ENCODE measurements at regions not wholly inside any gene's neighbourhood (a gene's known extent, or its start where the extent isn't known, plus 50 kb on each side); places are given as distances from the start of the nearest gene placed in this dataset.
"Not testable (repeated sequence)": the region's sequence is repeated elsewhere in the genome, so short reads cannot be mapped to it uniquely, and the experiment has no call there.

GRCh38 chr6:137311940-137312339, 92.8 kb upstream of the IFNGR1 start:
- H3K27me3 Mint-ChIP-seq = no peaks in the 10 kb centered on the region
- peaks cover 5% of the 10 kb centered on the region for H3K4me1 Mint-ChIP-seq
- no peak overlapping the region for H3K27ac Mint-ChIP-seq
- H3K4me3 Mint-ChIP-seq = no peak overlapping the region
- no peaks in the 10 kb centered on the region for H3K9me3 Mint-ChIP-seq
- H3K36me3 Mint-ChIP-seq = no peaks in the 10 kb centered on the region

DNA sequence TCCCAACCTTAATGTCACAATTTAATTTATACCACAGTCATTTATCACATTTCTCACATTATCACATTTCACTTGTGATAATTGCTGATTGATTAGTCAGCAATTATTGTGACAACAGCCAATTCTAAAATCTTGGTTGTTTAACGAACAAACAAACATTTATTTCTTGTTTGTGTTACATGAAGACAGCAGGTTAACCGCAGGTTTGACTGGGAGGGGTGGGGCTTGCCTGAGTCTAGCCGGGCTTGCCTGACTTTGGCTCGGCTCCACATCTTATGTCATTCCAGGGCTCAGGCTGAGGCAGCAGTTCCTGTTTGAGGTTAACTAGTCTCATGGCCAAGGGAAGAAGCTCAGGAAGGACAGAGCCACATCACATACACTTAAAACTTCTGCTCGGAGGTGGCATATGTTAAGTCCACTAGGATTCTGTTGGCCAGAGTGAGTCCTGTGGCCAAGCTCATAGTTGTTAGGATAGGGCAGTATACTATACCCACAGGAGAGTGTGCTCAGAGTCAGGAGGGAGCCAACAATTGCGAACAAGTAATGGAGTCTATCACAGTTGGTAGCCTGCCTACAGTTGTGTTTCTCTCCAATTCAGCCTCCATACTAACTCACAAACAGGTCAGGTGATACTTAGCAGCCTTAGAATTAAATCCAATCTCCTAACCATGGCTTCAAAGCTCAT, 90.0 kb upstream of the IFNGR1 start:
- Mint-ChIP-seq H3K4me3 (no peak overlapping the region), H3K4me1 (peaks cover 2% of the 10 kb centered on the region), H3K27ac (no peak overlapping the region)

DNA sequence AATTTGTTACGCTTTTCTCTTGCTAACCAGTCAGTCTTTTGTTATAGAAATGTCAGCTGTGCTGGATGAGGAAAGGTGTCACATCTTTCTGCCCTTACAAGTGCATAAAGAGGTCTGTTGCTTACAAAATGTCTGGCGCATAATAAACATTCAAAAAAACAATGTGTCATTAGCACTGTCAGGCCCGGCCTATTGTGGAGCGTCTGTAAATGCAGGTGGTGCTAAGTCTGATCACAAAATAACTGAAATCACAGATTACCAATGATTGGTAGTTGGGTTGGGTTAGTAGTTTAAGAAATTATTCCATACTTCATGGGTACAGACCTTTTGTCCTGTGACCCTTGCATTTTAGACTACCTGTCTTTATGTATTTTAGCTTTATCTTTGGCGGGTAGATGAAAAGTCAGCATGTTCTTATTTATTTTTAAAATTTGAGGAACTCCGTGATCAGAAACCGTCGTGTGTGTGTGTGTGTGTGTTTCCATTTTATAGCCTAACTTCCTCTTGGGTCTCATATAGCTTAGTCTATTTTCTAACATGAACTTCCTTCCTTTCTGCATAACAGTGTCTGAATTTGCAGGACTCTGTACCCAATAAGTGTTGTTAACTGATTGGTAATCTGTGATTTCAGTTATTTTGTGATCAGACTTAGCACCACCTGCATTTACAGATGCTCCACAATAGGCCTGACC, 88.1 kb upstream of the IFNGR1 start:
- Mint-ChIP-seq H3K9me3 (no peaks in the 10 kb centered on the region), H3K36me3 (no peaks in the 10 kb centered on the region), H3K4me1 (no peaks in the 10 kb centered on the region), H3K27me3 (no peaks in the 10 kb centered on the region), H3K4me3 (no peak overlapping the region), H3K27ac (no peak overlapping the region)

More for the DNA sequence above, 90.0 kb upstream of the IFNGR1 start:
- no peaks in the 10 kb centered on the region for H3K36me3 Mint-ChIP-seq
- H3K27me3 Mint-ChIP-seq = no peaks in the 10 kb centered on the region
- H3K9me3 Mint-ChIP-seq = no peaks in the 10 kb centered on the region

- Mint-ChIP-seq H3K36me3 (no peaks in the 10 kb centered on the region), H3K4me3 (no peak overlapping the region), H3K9me3 (no peaks in the 10 kb centered on the region), H3K27me3 (no peaks in the 10 kb centered on the region), H3K4me1 (no peaks in the 10 kb centered on the region), H3K27ac (no peak overlapping the region)
Measured at GRCh38 chr6:137305691-137306090, 86.5 kb upstream of the IFNGR1 start.

DNA sequence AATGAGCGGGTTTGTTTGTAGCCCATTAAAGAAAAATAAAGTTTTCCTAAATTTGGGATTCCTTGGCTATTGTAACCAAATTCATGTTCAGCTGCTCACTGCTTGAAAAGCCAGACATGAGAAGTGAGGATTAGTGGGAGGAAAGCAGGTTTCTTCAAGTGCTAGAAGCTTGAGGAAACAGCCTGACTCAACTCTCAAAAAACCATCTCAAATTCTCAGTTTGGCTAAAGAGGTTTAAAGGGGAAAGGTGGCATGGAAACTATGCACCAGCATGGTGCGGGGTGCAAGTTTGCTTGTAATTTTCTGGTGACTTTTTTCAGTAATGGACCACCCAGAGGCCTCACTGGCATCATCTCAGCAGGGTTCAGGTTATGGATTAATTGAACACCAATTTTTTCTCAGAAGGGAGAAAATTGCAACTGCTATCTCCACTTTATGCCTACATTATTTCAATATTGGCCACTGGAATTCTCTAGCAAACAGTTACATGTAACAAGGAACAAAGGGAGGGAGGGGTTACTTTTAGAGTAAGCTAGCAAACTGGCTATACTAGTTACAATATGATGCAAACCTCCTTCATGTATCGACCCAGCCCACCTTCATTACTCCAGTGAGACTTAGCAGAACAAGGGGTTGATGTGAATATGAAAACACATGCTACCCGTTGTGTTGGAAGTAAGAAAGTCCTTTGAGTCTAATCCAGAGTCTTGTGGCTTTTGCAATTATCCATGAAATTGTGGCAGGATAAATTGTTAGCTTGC, 85.0 kb upstream of the IFNGR1 start:
- Mint-ChIP-seq H3K9me3 (no peaks in the 10 kb centered on the region), H3K27me3 (no peaks in the 10 kb centered on the region), H3K36me3 (no peaks in the 10 kb centered on the region), H3K4me3 (no peak overlapping the region), H3K27ac (no peak overlapping the region), H3K4me1 (no peaks in the 10 kb centered on the region)

DNA sequence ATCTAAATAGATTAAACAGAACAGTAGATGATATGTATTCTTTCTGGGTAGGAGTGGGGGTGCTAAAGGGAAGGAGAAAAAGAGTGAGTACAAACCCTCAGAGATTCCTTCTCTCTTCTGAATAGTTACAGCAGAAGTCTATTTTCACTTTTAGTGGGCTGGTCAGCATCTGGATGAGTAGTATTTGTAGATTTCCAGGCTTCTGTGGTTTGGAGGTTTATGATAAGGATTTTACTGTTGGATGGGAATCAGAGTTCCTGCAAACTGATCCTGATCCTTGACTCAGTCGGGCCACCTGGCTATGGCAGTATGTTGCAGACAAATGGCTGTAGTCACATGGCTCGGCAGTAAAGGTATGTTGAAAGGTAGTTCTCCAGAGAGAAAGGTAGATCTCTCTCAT, 84.3 kb upstream of the IFNGR1 start:
- H3K4me3 Mint-ChIP-seq = no peak overlapping the region
- H3K4me1 Mint-ChIP-seq = no peaks in the 10 kb centered on the region
- no peaks in the 10 kb centered on the region for H3K27me3 Mint-ChIP-seq
- H3K36me3 Mint-ChIP-seq = no peaks in the 10 kb centered on the region
- H3K9me3 Mint-ChIP-seq = no peaks in the 10 kb centered on the region
- no peak overlapping the region for H3K27ac Mint-ChIP-seq

- Mint-ChIP-seq H3K27me3 (no peaks in the 10 kb centered on the region), H3K9me3 (no peaks in the 10 kb centered on the region), H3K4me3 (no peak overlapping the region), H3K4me1 (no peaks in the 10 kb centered on the region), H3K27ac (no peak overlapping the region), H3K36me3 (no peaks in the 10 kb centered on the region)
Measured at GRCh38 chr6:137299681-137300080, 80.5 kb upstream of the IFNGR1 start.

DNA sequence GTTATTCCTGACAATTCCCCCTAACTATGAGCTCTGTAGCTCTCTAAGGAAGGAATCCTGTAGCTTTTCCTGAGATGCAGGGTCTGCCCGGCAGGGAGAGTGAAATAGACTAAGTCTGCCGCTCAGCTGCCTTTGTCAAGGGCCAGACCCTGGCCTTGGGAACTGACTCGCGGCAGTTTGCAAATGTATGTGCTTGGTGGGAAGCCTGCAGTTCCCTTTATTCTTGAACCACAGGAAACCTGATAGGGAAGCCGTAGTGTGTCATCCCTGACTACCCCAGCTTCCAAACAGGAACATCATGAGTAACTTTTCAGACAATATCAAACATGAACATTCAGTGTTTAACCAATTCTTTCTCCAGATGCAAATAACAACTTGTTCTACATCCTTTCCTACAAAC, 78.7 kb upstream of the IFNGR1 start:
- no peak overlapping the region for H3K27ac Mint-ChIP-seq
- H3K4me3 Mint-ChIP-seq = no peak overlapping the region
- no peaks in the 10 kb centered on the region for H3K27me3 Mint-ChIP-seq
- H3K9me3 Mint-ChIP-seq = no peaks in the 10 kb centered on the region
- H3K36me3 Mint-ChIP-seq = no peaks in the 10 kb centered on the region
- H3K4me1 Mint-ChIP-seq = no peaks in the 10 kb centered on the region

DNA sequence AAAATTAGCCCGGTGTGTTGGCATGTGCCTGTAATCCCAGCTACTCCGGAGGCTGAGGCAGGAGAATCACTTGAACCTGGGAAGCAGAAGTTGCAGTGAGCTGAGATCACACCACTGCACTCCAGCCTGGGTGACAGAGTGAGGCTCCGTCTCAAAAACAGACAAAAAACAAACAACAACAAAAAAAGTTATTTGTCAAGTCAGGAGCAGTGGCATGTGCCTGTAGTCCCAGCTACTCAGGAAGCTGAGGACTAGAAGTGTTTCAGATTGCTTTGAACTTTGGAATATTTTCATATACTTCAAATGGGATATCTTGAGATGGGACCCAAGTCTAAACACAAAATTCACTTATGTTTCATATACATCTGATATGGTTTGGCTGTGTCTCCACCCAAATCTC, 73.1 kb upstream of the IFNGR1 start:
- not testable (repeated sequence) for H3K27ac Mint-ChIP-seq, H3K27me3 Mint-ChIP-seq, H3K36me3 Mint-ChIP-seq, H3K4me1 Mint-ChIP-seq, H3K4me3 Mint-ChIP-seq, H3K9me3 Mint-ChIP-seq

DNA sequence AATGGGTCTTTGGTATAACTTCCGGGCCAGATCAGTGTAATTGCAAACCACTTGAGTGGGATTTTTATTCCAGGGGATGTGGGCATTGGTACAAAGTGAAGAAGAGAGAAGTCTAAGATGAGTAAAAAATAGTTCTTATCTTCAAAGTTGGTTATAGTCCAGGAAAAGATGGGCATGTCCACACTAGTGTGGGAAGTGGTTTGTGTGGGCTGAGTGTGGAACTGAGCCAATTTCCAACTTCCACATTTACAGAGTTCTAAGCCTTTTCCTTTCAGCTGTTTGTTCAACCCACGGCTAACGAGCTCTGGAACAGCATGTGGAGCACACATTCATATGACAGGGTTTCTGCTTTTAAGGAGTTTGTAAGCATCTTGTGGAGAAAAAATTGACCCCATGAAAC, 72.3 kb upstream of the IFNGR1 start:
- H3K27me3 Mint-ChIP-seq = no peaks in the 10 kb centered on the region
- peaks cover 6% of the 10 kb centered on the region for H3K4me1 Mint-ChIP-seq
- no peaks in the 10 kb centered on the region for H3K9me3 Mint-ChIP-seq
- no peaks in the 10 kb centered on the region for H3K36me3 Mint-ChIP-seq
- no peak overlapping the region for H3K4me3 Mint-ChIP-seq
- H3K27ac Mint-ChIP-seq = no peak overlapping the region

GRCh38 chr6:137290601-137291261, 71.5 kb upstream of the IFNGR1 start:
- Mint-ChIP-seq H3K4me3 (no peak overlapping the region), H3K36me3 (no peaks in the 10 kb centered on the region), H3K27me3 (no peaks in the 10 kb centered on the region), H3K27ac (no peak overlapping the region), H3K4me1 (peaks cover 6% of the 10 kb centered on the region), H3K9me3 (no peaks in the 10 kb centered on the region)

DNA sequence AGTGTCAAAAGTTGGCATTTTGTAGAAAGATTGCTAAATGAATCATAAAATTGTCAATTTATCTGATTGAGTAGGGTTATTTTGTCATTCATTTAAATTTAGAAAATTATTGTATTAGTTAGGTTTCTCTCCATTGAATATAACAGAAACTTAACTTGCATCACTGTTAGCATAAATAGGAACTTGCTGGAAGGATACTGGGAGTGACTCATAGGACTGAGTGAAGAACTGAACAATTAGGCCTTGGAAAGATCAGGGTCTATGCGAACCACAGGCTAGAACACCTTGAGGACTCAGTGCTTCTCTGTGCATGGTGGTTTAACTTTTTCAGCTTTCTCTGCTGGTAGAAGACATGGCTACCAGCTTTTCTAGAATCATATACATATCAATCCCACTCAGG, 67.7 kb upstream of the IFNGR1 start:
- H3K4me3 Mint-ChIP-seq = no peak overlapping the region
- no peak overlapping the region for H3K27ac Mint-ChIP-seq
- peaks cover 9% of the 10 kb centered on the region for H3K4me1 Mint-ChIP-seq
- peaks cover 2% of the 10 kb centered on the region for H3K27me3 Mint-ChIP-seq
- no peaks in the 10 kb centered on the region for H3K36me3 Mint-ChIP-seq
- no peaks in the 10 kb centered on the region for H3K9me3 Mint-ChIP-seq

- Mint-ChIP-seq H3K27me3 (peaks cover 2% of the 10 kb centered on the region), H3K36me3 (no peaks in the 10 kb centered on the region), H3K4me1 (peaks cover 7% of the 10 kb centered on the region), H3K27ac (no peak overlapping the region), H3K9me3 (no peaks in the 10 kb centered on the region), H3K4me3 (no peak overlapping the region)
Measured at GRCh38 chr6:137286368-137286767, 67.2 kb upstream of the IFNGR1 start.

GRCh38 chr6:137284811-137285110, 65.6 kb upstream of the IFNGR1 start:
- Mint-ChIP-seq H3K27me3 (peaks cover 2% of the 10 kb centered on the region), H3K27ac (no peak overlapping the region), H3K36me3 (no peaks in the 10 kb centered on the region), H3K4me1 (peaks cover 3% of the 10 kb centered on the region), H3K4me3 (no peak overlapping the region), H3K9me3 (no peaks in the 10 kb centered on the region)

DNA sequence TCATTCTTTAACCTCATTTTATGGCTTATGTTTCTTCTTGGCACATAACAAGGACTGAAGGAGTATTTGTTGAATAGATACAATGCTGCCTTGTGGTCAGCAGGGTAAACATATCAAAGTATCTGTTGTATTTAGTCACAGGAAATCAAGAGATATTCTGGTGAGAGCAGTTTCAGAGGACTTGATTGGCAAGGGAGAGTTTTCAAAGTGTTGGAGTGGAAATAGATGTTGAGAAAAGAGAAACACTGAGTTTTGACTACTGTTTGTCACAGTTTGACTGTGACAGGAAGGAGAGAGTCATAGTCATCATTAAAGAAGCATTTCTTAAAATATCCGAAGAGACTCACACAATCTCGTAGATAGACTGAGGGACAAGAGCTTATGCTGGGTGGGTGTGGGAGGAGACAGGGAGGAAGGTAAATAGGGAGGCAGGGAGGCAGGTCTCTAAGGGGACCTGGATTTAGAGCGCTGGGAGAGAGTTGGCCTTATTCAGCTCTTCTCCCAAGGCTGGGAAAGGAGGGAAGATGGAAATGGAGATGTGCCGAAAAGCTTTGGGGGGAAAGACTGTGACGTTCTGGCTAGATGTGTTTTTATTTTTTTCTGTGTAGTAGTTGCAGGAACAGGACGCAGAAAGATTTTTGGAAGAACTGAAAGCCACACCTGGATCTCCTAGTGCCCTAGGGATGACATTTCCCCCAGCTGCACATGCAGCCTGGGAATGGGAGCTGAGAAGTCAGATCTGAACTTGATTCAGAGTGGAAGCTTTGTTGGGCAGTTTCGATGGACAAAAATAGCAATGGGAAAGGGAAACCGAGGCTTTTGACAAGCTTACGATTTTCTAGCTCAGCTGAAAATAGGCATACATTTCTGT, 65.0 kb upstream of the IFNGR1 start:
- Mint-ChIP-seq H3K27me3 (peaks cover 2% of the 10 kb centered on the region), H3K4me3 (no peak overlapping the region), H3K9me3 (no peaks in the 10 kb centered on the region), H3K4me1 (peaks cover 3% of the 10 kb centered on the region), H3K27ac (no peak overlapping the region), H3K36me3 (no peaks in the 10 kb centered on the region)

Data from activated naive CD4-positive, alpha-beta T cell treated with anti-CD3 and anti-CD28 coated beads, Interleukin-2, amount 50 U/mL, for 24 hours (primary cell).